GM18520 (cell line): ENCODE measurements at regions not wholly inside any gene's neighbourhood (a gene's known extent, or its start where the extent isn't known, plus 50 kb on each side); places are given as distances from the start of the nearest gene placed in this dataset.

ENCODE experiments used
- ATAC-seq: cut with Tn5 transposase; IDR thresholded peaks from one replicate; pipeline ENCODE4 v1.9.1; 2021; ENCODE audit not compliant: unreplicated experiment

GRCh38 chr10:77710759-77711682, 73.4 kb upstream of the KCNMA1 start:
- peak; percentile 70 for ATAC-seq

GRCh38 chr10:77710081-77710551, 72.5 kb upstream of the KCNMA1 start:
- no peak for ATAC-seq

- ATAC-seq: no peak
These were observed 70.0 kb upstream of the KCNMA1 start for GRCh38 chr10:77707570-77707969.

GRCh38 chr10:77702166-77702565, 64.6 kb upstream of the KCNMA1 start:
- no peak for ATAC-seq

GRCh38 chr10:77700086-77700485, 62.5 kb upstream of the KCNMA1 start:
- ATAC-seq: no peak

- peak; percentile 53 for ATAC-seq
These were observed 61.6 kb upstream of the KCNMA1 start for GRCh38 chr10:77699080-77699645.

- ATAC-seq: no peak
These were observed 60.8 kb upstream of the KCNMA1 start for GRCh38 chr10:77698267-77698931.

- no peak for ATAC-seq
These were observed 59.0 kb upstream of the KCNMA1 start for GRCh38 chr10:77696584-77696983.

GRCh38 chr10:77695186-77695585, 57.6 kb upstream of the KCNMA1 start:
- ATAC-seq: no peak

GRCh38 chr10:77692782-77693181, 55.2 kb upstream of the KCNMA1 start:
- no peak for ATAC-seq

GRCh38 chr10:77689339-77689738, 51.7 kb upstream of the KCNMA1 start:
- ATAC-seq: no peak

- ATAC-seq: no peak
These were observed 50.0 kb upstream of the KCNMA1 start for GRCh38 chr10:77687621-77688020.
